WI38 (cell line): ENCODE measurements at regions not wholly inside any gene's neighbourhood (a gene's known extent, or its start where the extent isn't known, plus 50 kb on each side); places are given as distances from the start of the nearest gene placed in this dataset.

ENCODE experiments used
- H3K4me3 ChIP-seq: 2 replicates; pipeline ENCODE4 v1.5.1; 2011; ENCODE audit warnings: low read depth, mild to moderate bottlenecking, control low read depth, low read length
- CTCF ChIP-seq: IDR thresholded peaks from 2 replicates; pipeline ENCODE4 v1.5.1; 2012; ENCODE audit warnings: low read depth, mild to moderate bottlenecking, control low read depth, low read length

GRCh38 chr3:187795207-187795960, 50.1 kb upstream of the BCL6 start:
- no peak overlapping the region for H3K4me3 ChIP-seq
- no peak for TF ChIP-seq CTCF

- TF ChIP-seq CTCF: no peak
- H3K4me3 ChIP-seq: no peak overlapping the region
These were observed 52.9 kb upstream of the BCL6 start for GRCh38 chr3:187798126-187798525.

- no peak overlapping the region for H3K4me3 ChIP-seq
- TF ChIP-seq CTCF: no peak
These were observed 53.6 kb upstream of the BCL6 start for GRCh38 chr3:187798531-187799530.

- no peak overlapping the region for H3K4me3 ChIP-seq
- TF ChIP-seq CTCF: no peak
These were observed 54.8 kb upstream of the BCL6 start for GRCh38 chr3:187799942-187800641.

GRCh38 chr3:187801152-187801551, 55.9 kb upstream of the BCL6 start:
- TF ChIP-seq CTCF: no peak
- no peak overlapping the region for H3K4me3 ChIP-seq

- no peak overlapping the region for H3K4me3 ChIP-seq
- no peak for TF ChIP-seq CTCF
These were observed 57.1 kb upstream of the BCL6 start for GRCh38 chr3:187802203-187802927.
